T1000 (cell line): ENCODE measurements at regions not wholly inside any gene's neighbourhood (a gene's known extent, or its start where the extent isn't known, plus 50 kb on each side); places are given as distances from the start of the nearest gene placed in this dataset.

Experiments
- DNase-seq: peaks from one replicate; lab custom pipeline; 2025; ENCODE audit warnings: mixed read lengths; lab: John Stamatoyannopoulos, UW

DNA sequence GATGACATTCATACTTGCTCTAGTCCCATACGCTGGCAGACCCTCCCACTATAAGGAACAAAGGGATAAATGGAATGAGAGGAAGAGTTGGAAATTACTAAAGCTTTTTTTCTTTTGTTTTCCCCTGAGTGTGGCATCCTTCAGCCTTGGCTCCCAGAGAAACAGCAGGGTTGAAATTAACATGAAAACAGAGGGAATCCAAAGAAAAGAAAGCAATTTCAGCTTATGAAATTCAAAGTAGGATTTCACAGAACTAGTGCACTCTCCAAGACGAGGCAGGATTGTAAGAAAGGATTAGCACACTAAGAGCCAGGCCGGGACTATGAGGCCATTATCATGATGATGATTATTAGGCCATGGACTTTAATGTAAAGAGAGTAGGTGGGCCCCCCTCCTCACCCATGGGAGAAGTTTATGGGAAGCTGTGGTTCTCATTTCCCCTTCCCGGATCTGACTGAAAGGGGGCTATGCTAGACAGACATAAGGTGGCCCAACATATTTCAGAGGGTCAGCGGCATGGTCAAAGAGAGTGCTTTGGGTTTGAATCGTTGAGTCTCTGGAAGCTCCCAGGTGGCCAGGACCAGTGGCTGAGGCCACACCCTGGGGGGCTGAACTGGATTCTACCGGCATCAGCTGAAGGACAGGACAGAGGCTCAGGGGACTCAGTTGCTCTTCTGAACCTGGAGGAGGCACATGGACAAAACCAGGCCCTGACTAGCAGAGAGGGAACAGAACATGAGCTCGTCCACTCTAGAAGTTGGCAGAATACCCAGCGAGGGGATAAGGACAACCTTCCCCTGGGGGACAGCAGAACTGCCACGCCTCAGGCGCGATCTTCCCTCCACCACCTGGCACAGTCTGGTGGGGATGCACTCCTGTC lies 100.1 kb upstream of the ARL4C start:
- no peak for DNase-seq

DNA sequence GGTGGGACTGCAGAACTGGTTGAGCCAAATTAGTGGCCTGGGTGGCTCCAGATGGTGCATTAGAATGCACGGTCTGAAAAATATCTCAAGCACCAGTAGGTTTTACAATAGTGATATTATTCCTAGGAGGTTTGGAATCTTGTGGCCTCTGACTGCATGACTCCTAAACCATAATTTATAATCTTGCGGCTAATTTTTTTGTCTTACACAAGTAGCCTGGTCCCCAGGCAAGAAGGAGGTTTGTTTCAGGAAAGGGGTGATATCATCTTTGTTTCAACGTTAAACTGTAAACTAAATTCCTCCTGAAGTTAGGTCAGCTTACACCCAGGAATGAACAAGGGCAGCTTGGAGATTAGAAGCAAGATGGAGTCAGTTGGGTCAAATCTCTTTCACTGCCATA lies 98.9 kb upstream of the ARL4C start:
- DNase-seq: no peak

DNA sequence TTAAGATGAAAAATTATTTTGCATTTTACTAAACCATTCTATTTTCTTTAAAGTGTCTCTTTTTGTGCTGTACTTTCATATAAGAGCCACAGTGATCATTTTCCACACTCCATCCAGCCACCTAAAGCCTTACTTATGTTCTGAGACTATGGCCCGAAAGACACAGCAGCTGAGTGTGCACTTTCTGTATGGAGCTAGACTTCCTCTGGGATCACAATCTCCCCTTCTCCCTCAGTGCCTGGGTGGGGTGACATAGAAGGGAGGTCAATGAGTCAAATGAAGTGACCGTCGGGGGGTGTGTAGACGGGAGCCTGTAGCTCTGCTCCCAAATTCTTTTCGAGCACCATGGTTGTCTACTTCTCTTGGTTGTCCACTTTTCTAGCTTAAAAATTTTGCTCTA lies 97.8 kb upstream of the ARL4C start:
- no peak for DNase-seq

DNA sequence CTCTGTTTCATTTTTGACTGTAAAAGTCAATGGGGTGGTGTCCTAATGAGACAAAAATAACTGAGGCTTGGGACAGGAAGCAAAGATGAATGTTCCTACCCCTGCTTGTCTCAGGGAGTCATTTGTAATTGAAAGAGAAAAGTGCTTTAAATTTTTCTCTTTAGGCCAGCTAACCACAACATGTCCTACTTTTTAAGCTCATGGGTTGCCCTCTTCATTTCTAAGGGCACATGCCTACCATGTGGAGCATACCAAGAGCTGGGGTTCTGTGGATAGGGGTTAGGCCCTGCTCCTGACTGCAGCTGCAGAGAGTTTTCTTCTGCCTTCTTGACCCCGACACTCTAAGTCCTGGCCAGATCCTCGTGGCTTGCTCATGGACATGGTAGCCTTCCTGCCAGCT lies 96.8 kb upstream of the ARL4C start:
- no peak for DNase-seq

DNA sequence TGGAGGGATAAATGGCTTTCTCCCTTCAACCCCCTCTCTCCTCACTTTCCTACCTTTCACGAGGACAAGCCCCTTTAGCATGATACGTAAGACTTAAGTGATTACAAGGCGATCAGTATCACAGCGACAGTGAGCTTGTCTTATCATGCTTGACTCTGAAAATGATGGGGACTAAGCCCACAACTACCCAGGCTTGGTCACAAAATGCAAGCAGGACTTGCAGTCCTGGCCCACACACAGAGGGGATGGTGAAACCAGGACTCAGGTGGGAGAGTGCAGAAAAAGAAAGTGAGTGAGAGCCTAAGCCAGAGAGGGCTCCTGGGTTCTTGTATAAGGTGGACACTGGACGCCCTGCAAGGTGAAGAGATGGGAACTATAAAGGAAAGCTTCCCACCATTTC lies 95.7 kb upstream of the ARL4C start:
- DNase-seq: no peak

DNA sequence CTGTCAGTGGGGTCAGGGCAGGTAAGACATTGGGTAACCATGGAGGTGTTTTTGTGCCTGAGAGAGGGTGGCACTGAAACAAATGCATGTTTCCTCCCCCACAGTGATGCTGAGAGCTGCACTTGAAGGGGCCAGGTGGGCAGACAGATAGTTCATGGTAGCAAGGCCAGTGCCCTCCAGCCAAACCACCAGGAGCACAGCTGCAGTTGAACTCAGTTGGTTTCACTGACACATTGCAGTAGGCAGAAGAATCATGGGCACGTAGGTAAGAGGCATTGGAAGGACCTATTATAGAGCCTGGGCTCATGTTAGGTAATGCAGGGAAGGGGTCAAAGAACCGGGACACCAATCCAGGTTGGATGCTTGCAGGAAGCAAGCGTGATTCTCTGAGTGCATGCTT lies 93.2 kb upstream of the ARL4C start:
- DNase-seq: no peak

DNA sequence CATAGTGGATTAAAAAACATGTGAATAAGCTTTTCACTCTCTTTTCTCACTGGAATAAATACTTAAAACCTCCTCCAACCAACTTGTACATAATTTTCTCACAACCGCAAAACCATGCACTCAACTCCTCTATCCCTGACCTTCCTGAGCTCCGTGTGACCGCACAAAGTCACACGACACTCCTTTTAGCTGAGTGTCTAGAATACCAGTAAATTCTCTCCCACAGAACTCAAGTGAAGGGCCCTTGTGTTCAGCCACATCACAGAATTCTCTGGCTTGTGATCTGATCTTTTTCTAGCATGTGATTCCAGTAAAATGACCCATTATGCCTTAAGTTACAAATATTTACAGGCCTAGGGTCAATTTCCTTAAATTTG lies 91.2 kb upstream of the ARL4C start:
- DNase-seq: no peak

DNA sequence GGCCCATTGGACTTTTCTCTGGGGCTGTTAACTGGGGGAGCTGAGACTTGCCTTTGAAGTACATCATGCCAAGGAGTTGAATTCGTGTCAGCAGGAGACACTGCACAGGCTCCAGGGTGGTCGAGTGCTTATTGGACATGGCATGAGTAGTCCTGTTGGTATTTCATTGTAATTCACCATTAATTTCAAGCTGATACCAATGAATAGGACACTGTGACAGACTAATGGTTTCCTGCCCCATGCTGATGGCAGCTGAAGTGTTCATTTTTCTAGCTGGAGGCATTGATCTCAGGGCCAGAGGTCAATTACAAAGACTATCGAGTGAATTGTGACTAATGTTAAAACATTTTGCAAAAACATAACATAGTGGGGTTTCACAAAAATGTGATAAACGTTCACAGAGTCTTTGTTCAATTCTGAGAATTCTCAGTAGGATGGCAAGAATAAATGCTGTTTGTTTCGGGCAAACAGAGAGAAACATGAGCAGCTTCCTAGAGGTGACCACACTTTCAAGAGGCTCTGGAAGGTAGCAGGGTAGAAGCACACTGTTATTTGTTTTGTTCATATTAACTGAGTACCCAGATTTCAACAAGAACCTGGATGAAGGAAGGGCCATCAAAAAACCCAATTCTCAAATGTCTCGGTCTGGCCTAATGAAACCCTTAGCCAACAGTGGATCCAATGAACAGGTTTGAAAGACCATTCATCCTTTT lies 90.6 kb upstream of the ARL4C start:
- peak; percentile 22 for DNase-seq

DNA sequence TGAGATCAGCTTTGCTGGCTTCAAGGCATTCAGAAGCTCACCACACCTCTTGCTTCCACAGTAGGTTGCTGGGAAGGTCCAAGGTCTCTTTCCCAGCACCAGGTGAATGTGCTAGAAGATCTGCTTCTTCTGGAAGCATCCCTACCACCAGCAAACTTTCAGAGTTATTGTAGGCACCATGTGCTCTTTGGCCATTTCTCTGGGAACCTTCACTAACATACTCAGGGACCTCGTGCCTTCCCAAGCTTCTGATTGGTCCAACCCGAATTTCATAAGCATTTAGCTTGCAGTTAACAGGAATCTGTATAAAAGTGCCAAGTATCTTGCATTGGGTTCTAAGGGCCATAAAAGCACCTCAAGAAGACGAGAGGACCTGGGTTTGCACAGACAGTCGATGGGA lies 86.5 kb upstream of the ARL4C start:
- no peak for DNase-seq

DNA sequence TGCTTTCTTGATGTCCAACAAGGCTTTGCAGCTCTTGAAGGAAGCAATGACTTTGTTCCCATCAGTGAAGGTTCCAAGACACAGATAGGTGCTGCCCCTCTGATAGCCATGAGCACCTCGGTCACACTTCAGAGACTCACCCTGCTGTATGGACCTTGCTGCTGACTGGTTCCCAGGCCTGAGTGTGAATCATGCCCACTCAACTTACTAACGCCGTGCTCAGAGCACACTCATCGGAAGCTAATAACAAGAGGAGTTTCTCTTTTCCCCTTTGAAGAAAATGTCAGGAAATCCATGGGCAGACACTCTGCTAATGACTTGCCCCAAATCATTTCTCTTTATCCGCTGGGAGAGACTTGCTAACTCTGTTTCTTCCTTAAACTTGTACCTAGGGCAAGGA lies 83.8 kb upstream of the ARL4C start:
- no peak for DNase-seq

DNA sequence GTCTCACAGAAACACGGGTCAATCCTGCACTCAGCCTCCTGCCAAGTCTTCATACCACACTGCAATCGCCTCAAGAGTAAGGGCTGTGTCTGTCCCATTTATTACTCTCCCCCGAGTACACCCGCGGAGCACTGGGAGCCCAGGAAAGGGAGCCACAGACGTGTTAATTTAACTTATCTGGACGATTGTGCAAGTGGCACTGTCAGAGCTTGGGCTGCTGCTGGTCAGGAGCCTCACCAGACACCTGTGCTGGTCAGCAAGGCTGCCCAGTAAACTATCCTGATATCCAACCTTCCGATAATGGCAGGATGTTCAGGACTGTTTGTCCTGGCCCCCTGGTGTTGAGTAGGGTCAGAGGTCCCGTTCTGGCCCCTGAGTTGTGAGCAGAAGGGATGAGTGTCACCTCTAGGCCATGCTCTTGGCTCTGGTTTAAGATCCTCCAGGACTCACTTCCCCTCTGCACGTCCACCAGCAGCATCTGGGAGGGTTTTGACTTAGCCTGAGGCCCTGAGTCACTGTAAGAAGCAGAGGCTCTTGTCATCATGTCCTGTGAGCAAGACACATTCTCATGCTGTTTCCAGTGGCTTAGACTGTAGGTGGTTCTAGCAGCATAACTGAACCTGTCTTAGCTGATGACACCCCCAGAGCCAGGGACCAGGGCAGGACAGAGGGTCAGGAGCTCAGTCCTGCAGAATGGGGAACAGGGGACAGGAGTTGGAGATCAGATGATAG lies 82.5 kb upstream of the ARL4C start:
- DNase-seq: no peak

DNA sequence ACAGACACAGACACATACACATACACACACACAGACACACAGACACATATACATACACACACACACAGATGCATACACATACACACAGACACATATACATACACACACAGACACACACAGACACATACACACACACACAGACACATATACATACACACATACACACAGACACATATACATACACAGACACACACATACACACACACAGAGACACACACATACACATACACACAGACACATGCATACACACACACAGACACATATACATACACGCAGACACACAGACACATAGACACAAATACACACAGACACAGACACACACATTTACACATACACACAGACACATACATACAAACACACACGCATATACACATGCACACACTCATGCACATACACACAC lies 81.5 kb upstream of the ARL4C start:
- DNase-seq: no peak

DNA sequence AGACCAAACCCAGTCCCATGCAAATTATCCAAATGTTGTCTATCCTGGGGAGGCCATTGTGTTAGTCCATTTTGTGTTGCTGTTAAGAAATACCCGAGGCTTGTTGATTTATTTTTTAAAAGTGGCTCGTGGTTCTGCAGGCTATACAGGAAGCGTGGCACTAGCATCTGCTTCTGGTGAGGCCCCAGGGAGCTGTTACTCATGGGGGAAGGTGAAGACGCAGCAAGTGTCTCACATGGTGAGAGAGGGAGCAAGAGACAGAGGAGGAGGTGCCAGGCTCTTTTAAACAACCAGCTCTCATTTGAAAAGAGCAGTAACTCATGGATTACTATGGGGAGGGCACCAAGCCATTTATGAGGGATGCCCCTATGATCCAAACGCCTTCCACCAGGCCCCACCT lies 80.3 kb upstream of the ARL4C start:
- no peak for DNase-seq

DNA sequence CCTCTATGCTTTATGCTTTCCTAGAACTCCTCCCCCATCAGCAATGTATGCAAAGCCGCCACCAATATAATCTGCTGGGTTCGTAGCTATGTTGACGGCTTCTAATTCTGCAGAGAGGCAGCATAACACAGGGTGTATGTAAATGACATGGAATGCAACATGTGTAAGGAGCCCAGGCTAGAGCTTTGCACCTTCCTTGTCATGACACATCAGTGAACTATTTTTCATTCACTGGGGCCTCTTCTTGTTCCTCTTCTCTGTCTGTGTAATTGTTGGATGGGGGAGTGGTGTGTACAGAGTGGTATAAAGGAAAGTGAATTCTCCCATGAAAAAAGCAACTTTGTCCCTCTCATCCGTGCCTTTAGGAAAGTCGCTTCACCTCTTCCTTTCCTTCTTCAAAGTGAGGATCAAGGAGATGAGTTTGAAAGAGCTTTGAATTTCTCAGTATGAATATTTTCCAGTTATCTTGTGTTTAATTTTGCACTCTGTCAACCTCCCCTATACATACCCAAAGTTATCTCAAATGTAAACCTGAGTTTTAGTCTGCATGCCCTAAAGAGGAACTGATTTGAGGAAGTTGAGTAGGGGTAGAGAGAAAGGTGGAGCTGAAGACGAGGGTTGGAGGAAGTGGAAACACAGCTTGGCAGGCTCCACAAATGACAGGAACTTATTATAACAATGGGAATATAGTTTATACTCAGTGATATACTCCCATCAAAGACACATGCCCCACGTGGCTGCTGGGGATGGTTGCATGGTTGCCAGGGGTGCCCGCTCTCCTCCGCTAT lies 74.9 kb upstream of the ARL4C start:
- no peak for DNase-seq

DNA sequence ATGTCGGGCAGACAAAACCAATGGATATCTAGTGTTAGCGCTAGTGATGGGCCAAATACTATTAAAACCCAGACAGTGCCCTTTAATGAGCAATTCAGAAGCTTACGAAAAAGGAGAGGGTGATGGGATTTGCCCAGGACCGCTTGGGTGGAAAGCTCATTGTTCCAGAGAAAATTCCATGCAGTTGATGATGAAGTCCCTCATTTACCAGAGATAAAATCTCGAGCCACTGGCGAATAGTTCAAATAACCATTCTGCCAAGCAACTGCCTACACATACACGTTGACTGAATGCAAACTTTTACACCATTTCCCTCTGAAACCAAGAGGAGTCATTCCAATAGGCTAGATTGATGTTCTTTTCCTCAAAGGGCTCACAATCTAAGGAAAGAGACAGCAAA lies 73.6 kb upstream of the ARL4C start:
- DNase-seq: no peak

DNA sequence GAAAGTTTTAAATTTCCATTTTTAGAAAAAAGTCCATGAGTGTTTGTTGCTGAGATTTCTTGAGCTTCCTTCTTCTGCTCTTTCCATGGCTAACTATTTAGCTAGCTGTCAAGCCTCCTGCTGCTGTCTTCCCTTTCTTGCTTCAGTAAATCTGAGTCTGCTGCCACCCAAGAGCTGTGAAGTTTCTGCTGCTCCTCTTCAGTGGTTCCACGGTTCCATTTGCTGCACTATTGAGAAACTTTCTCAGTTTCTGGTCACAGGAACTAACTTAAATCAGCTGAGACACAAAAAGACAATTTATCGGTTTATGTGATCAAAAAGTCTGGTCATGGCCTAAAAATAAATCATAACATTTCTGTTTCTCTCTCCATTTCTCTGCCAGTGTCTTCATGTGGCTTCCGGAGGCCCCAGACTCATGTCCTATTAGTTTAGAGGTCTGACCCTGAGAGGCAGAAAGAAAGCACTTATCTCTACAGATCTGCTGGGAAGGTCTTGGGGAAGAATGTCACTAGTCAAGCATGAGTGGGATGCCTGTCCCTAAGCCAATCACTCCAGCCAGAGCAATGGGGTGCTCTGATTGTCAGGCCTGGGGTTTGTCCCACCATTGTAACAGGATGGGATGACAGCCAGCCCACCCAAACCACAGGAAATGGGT lies 73.0 kb upstream of the ARL4C start:
- DNase-seq: no peak

DNA sequence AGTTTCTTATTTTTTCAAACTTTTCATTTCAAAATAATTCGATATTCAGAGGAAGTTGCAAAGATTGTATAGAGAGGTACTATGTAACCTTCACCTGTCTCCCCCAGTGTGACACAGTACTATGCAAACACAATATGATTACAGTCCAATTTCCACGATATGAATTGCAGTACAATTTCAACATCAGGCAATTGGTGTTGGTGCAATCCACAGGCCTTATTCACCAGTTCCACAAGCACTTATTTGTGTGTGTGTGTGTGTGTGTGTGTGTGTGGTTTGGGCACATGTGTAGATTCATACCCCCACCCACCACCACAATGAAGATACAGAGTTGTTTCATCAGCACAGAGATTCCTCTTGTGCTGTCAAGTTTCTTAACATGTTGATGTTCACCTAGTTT lies 69.7 kb upstream of the ARL4C start:
- no peak for DNase-seq

DNA sequence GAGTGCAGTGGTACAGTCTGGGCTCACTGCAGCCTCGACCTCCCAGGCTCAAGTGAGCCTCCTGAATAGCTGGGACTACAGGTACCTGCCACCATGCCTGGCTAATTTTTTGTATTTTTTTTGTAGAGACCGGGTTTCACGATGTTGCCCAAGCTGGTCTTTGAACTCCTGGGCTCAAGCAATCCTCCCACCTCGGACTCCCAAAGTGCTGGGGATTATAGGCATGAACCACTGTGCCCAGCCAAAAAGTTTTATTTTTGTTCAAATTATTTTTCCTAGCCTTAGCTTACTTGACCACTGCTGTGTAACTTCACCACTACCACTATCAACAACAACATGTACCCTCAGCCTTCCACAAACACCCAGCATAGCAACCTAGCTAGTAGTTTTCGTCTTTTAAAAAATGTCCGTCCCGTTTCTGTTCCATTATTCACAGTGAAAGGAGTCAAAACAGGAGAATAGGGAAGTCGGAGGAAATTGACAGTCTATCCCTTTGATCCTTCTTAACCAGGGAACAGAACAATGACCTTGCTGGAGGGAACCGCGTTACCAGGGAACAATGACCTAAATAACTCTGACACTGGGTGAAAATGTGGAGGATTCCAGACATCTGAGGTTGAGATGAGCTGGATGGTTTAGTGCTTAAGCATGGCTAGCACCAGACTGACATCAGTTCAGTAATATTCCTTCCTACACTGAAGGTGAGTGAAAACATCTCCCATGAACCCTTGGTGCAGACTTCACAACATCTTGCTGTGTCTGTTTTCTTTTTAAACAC lies 69.2 kb upstream of the ARL4C start:
- no peak for DNase-seq

DNA sequence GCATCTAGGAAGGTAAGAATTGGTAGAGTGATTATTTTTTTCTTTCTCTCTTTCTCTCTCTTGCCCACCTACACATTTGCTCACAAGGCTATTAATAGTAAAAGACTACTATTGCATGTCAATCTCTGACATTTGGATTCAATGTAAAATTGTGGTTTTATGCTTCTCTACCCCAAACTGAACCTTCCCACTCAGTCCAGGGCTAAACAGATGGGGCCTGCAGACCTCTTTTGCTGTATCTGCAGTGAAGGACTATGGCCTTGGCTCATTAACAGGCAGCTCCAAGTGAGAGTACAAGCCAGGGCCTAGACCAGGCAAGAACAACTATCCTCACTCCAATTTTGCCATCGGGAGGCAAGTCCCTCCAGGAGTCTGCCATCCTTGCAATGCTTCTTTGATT lies 68.3 kb upstream of the ARL4C start:
- DNase-seq: no peak

DNA sequence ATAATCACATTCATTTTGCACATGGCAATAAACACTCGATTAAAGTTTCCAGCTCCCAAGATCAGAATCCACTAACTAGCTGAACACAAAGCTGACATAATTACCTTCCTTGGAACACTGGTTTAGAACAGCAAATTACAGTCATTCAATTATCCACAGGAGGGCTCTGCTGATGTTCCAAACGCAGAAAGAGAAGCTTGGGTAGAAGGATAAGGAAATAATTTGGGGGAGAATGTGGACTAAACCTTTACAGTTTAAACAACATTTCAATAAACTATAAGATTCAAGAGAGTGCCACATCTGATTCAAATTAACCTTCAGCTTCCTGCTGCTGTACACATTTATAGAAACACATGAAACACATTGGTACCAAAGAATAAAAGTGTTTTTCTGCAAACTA lies 67.8 kb upstream of the ARL4C start:
- no peak for DNase-seq

DNA sequence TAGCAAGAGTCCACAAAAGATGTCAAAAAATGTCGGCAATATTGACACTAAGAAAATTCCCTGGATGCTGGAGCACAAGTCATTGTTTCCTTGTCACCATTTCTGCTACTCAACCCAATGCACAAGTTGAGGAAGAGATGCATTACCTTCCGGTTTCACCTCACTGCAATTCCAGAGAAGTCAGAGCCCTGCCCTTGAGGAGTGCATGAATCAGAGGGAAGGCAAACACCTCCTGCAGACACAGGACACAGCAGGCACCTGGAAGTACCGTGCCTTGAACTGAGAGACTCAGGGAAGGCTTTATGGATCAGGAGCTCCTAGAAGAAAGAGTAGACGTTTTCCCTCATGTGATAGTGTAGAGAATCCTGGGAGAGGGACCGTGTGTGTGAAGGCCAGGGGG lies 62.7 kb upstream of the ARL4C start:
- no peak for DNase-seq
